WTC11 (cell line): ENCODE measurements at regions not wholly inside any gene's neighbourhood (a gene's known extent, or its start where the extent isn't known, plus 50 kb on each side); places are given as distances from the start of the nearest gene placed in this dataset.

Experiments
- ATAC-seq: fragments of 200-7000 bp; cut with Tn5 transposase; 2 replicates; pipeline ENCODE4 v1.10.0; 2021; ENCODE audit warnings: mild to moderate bottlenecking, moderate library complexity
- CTCF ChIA-PET: fragments of 300-600 bp; sonication (Branson Sonifier 250); formaldehyde crosslinking; loops from one replicate; lab custom pipeline; 2021; ENCODE audit warnings: antibody characterized with exemption; lab: Charles Lee
- POLR2A ChIA-PET: fragments of 350-600 bp; sonication (Branson Sonifier 250); formaldehyde crosslinking; loops from one replicate; lab custom pipeline; 2021; ENCODE audit warnings: antibody characterized with exemption; lab: Charles Lee
- DNase-seq: peaks from one replicate; pipeline ENCODE4 v3.0.0; 2021; ENCODE audit warnings: low spot score
- H3K27ac Mint-ChIP-seq: 2 replicates; pipeline ENCODE4 v1.8.0; 2021; ENCODE audit warnings: mixed read lengths
- H3K27me3 Mint-ChIP-seq: 2 replicates; pipeline ENCODE4 v1.8.0; 2021; ENCODE audit warnings: low read depth, mild to moderate bottlenecking, moderate library complexity, mixed read lengths
- H3K36me3 Mint-ChIP-seq: 2 replicates; pipeline ENCODE4 v1.8.0; 2021; ENCODE audit warnings: mixed read lengths
- H3K4me1 Mint-ChIP-seq: 2 replicates; pipeline ENCODE4 v1.8.0; 2022; ENCODE audit warnings: mixed read lengths
- H3K4me3 Mint-ChIP-seq: 2 replicates; pipeline ENCODE4 v1.8.0; 2021; ENCODE audit warnings: mild to moderate bottlenecking, moderate library complexity, mixed read lengths
- H3K9me3 Mint-ChIP-seq: 2 replicates; pipeline ENCODE4 v1.8.0; 2021; ENCODE audit warnings: mixed read lengths
- EMX1 ChIP-seq: fragments of 250-450 bp; sonication (Bioruptor Pico); IDR thresholded peaks from 2 replicates; pipeline ENCODE4 v1.8.0; 2021; ENCODE audit warnings: mild to moderate bottlenecking
- GTF2I ChIP-seq: fragments of 250-450 bp; sonication (Bioruptor Pico); conservative IDR thresholded peaks from 2 replicates; pipeline ENCODE4 v1.4.0; 2021; ENCODE audit warnings: mild to moderate bottlenecking
- HMGA2 ChIP-seq: fragments of 250-450 bp; sonication (Bioruptor Pico); IDR thresholded peaks from 2 replicates; pipeline ENCODE4 v1.4.0; 2021; ENCODE audit warnings: mild to moderate bottlenecking, moderate library complexity
- OVOL2 ChIP-seq: fragments of 250-450 bp; sonication (Bioruptor Pico); IDR thresholded peaks from 2 replicates; pipeline ENCODE4 v1.9.0; 2021; ENCODE audit warnings: mild to moderate bottlenecking, borderline replicate concordance
- SMAD3 ChIP-seq: sonication (generic); formaldehyde crosslinking; IDR thresholded peaks from 2 replicates; pipeline ENCODE4 v1.8.0; 2022; ENCODE audit warnings: missing genetic modification reagents, mild to moderate bottlenecking, borderline replicate concordance
- SOX15 ChIP-seq: fragments of 250-450 bp; sonication (Bioruptor Pico); IDR thresholded peaks from 2 replicates; pipeline ENCODE4 v1.9.0; 2021; ENCODE audit warnings: mild to moderate bottlenecking
- TCF7 ChIP-seq: sonication (generic); formaldehyde crosslinking; IDR thresholded peaks from 2 replicates; pipeline ENCODE4 v1.8.0; 2022; ENCODE audit warnings: mild to moderate bottlenecking, low read depth, missing genetic modification reagents, moderate library complexity
- TP53 ChIP-seq: sonication (generic); formaldehyde crosslinking; IDR thresholded peaks from 2 replicates; pipeline ENCODE4 v1.8.1; 2023; ENCODE audit warnings: mild to moderate bottlenecking, missing genetic modification reagents
- ZNF121 ChIP-seq: sonication (generic); formaldehyde crosslinking; IDR thresholded peaks from 2 replicates; pipeline ENCODE4 v1.8.0; 2023; ENCODE audit warnings: missing genetic modification reagents
- TF ChIP-seq, protein P1 (sequence below): fragments of 250-450 bp; sonication (Bioruptor Pico); IDR thresholded peaks from 2 replicates; pipeline ENCODE4 v1.9.0; 2021; ENCODE audit warnings: mild to moderate bottlenecking, borderline replicate concordance
- TF ChIP-seq, protein P2 (sequence below): sonication (generic); formaldehyde crosslinking; conservative IDR thresholded peaks from 2 replicates; pipeline ENCODE4 v1.8.1; 2022; ENCODE audit warnings: mild to moderate bottlenecking, missing genetic modification reagents
- TF ChIP-seq, protein P3 (sequence below): sonication (generic); formaldehyde crosslinking; conservative IDR thresholded peaks from 2 replicates; pipeline ENCODE4 v1.8.1; 2023; ENCODE audit warnings: mild to moderate bottlenecking, low read depth, missing genetic modification reagents, moderate library complexity
- TF ChIP-seq, protein P4 (sequence below): sonication (generic); formaldehyde crosslinking; IDR thresholded peaks from 2 replicates; pipeline ENCODE4 v1.8.1; 2023; ENCODE audit warnings: mild to moderate bottlenecking, missing genetic modification reagents, borderline replicate concordance
- TF ChIP-seq, protein P5 (sequence below): fragments of 250-450 bp; sonication (Bioruptor Pico); IDR thresholded peaks from 2 replicates; pipeline ENCODE4 v1.9.0; 2021; ENCODE audit warnings: mild to moderate bottlenecking
- TF ChIP-seq, protein P6 (sequence below): sonication (generic); formaldehyde crosslinking; IDR thresholded peaks from 2 replicates; pipeline ENCODE4 v1.8.1; 2023; ENCODE audit warnings: mild to moderate bottlenecking, missing genetic modification reagents
- TF ChIP-seq, protein P7 (sequence below): sonication (generic); formaldehyde crosslinking; IDR thresholded peaks from 2 replicates; pipeline ENCODE4 v1.8.1; 2023; ENCODE audit warnings: mild to moderate bottlenecking, missing genetic modification reagents

DNA sequence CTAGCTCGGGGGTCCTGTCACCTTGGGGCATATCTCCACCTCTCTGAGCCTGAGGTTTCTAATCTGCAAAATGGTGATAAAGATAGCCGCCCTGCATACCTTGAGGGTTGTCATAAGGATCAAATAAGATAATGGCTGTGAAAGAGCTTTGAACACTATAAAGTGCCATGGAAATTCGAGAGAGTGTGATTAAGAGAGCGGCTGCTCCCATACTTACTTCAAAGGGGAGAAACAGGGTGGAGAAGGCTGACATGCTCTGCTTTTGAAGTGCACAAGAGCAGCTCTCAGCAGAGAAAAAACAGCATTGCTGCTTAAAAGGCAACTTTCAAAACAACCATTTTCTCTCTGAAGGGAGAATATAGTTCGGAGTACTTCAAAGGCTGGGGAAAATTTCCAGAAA lies 529.2 kb downstream of the EPHB1 start:
- H3K4me3 Mint-ChIP-seq, result no peak overlapping the region
- H3K36me3 Mint-ChIP-seq, result no peaks in the 10 kb centered on the region
- TF ChIP-seq HMGA2 (CRISPR knock-in tag), result no peak
- TF ChIP-seq, protein P1, sequence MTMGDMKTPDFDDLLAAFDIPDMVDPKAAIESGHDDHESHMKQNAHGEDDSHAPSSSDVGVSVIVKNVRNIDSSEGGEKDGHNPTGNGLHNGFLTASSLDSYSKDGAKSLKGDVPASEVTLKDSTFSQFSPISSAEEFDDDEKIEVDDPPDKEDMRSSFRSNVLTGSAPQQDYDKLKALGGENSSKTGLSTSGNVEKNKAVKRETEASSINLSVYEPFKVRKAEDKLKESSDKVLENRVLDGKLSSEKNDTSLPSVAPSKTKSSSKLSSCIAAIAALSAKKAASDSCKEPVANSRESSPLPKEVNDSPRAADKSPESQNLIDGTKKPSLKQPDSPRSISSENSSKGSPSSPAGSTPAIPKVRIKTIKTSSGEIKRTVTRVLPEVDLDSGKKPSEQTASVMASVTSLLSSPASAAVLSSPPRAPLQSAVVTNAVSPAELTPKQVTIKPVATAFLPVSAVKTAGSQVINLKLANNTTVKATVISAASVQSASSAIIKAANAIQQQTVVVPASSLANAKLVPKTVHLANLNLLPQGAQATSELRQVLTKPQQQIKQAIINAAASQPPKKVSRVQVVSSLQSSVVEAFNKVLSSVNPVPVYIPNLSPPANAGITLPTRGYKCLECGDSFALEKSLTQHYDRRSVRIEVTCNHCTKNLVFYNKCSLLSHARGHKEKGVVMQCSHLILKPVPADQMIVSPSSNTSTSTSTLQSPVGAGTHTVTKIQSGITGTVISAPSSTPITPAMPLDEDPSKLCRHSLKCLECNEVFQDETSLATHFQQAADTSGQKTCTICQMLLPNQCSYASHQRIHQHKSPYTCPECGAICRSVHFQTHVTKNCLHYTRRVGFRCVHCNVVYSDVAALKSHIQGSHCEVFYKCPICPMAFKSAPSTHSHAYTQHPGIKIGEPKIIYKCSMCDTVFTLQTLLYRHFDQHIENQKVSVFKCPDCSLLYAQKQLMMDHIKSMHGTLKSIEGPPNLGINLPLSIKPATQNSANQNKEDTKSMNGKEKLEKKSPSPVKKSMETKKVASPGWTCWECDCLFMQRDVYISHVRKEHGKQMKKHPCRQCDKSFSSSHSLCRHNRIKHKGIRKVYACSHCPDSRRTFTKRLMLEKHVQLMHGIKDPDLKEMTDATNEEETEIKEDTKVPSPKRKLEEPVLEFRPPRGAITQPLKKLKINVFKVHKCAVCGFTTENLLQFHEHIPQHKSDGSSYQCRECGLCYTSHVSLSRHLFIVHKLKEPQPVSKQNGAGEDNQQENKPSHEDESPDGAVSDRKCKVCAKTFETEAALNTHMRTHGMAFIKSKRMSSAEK (CRISPR knock-in tag), result no peak
- TF ChIP-seq ZNF121 (CRISPR knock-in tag), result no peak
- TF ChIP-seq, protein P2, sequence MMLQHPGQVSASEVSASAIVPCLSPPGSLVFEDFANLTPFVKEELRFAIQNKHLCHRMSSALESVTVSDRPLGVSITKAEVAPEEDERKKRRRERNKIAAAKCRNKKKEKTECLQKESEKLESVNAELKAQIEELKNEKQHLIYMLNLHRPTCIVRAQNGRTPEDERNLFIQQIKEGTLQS (CRISPR knock-in tag), result no peak
- TF ChIP-seq, protein P3, sequence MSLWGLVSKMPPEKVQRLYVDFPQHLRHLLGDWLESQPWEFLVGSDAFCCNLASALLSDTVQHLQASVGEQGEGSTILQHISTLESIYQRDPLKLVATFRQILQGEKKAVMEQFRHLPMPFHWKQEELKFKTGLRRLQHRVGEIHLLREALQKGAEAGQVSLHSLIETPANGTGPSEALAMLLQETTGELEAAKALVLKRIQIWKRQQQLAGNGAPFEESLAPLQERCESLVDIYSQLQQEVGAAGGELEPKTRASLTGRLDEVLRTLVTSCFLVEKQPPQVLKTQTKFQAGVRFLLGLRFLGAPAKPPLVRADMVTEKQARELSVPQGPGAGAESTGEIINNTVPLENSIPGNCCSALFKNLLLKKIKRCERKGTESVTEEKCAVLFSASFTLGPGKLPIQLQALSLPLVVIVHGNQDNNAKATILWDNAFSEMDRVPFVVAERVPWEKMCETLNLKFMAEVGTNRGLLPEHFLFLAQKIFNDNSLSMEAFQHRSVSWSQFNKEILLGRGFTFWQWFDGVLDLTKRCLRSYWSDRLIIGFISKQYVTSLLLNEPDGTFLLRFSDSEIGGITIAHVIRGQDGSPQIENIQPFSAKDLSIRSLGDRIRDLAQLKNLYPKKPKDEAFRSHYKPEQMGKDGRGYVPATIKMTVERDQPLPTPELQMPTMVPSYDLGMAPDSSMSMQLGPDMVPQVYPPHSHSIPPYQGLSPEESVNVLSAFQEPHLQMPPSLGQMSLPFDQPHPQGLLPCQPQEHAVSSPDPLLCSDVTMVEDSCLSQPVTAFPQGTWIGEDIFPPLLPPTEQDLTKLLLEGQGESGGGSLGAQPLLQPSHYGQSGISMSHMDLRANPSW, result no peak
- no peak for TF ChIP-seq SOX15 (CRISPR knock-in tag)
- TF ChIP-seq, protein P4, sequence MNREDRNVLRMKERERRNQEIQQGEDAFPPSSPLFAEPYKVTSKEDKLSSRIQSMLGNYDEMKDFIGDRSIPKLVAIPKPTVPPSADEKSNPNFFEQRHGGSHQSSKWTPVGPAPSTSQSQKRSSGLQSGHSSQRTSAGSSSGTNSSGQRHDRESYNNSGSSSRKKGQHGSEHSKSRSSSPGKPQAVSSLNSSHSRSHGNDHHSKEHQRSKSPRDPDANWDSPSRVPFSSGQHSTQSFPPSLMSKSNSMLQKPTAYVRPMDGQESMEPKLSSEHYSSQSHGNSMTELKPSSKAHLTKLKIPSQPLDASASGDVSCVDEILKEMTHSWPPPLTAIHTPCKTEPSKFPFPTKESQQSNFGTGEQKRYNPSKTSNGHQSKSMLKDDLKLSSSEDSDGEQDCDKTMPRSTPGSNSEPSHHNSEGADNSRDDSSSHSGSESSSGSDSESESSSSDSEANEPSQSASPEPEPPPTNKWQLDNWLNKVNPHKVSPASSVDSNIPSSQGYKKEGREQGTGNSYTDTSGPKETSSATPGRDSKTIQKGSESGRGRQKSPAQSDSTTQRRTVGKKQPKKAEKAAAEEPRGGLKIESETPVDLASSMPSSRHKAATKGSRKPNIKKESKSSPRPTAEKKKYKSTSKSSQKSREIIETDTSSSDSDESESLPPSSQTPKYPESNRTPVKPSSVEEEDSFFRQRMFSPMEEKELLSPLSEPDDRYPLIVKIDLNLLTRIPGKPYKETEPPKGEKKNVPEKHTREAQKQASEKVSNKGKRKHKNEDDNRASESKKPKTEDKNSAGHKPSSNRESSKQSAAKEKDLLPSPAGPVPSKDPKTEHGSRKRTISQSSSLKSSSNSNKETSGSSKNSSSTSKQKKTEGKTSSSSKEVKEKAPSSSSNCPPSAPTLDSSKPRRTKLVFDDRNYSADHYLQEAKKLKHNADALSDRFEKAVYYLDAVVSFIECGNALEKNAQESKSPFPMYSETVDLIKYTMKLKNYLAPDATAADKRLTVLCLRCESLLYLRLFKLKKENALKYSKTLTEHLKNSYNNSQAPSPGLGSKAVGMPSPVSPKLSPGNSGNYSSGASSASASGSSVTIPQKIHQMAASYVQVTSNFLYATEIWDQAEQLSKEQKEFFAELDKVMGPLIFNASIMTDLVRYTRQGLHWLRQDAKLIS (CRISPR knock-in tag), result no peak
- TF ChIP-seq OVOL2 (CRISPR knock-in tag), result no peak
- TF ChIP-seq, protein P5, sequence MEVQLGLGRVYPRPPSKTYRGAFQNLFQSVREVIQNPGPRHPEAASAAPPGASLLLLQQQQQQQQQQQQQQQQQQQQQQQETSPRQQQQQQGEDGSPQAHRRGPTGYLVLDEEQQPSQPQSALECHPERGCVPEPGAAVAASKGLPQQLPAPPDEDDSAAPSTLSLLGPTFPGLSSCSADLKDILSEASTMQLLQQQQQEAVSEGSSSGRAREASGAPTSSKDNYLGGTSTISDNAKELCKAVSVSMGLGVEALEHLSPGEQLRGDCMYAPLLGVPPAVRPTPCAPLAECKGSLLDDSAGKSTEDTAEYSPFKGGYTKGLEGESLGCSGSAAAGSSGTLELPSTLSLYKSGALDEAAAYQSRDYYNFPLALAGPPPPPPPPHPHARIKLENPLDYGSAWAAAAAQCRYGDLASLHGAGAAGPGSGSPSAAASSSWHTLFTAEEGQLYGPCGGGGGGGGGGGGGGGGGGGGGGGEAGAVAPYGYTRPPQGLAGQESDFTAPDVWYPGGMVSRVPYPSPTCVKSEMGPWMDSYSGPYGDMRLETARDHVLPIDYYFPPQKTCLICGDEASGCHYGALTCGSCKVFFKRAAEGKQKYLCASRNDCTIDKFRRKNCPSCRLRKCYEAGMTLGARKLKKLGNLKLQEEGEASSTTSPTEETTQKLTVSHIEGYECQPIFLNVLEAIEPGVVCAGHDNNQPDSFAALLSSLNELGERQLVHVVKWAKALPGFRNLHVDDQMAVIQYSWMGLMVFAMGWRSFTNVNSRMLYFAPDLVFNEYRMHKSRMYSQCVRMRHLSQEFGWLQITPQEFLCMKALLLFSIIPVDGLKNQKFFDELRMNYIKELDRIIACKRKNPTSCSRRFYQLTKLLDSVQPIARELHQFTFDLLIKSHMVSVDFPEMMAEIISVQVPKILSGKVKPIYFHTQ (CRISPR knock-in tag), result no peak
- peaks cover 11% of the 10 kb centered on the region for H3K9me3 Mint-ChIP-seq
- no peak for DNase-seq
- ATAC-seq, result no peak
- ChIA-PET POLR2A (no interaction called here), CTCF (no interaction called here)
- H3K27me3 Mint-ChIP-seq, result peaks cover 3% of the 10 kb centered on the region; the same call in 1 of the 2 replicates
- no peak overlapping the region for H3K27ac Mint-ChIP-seq
- peaks cover 4% of the 10 kb centered on the region; the same call in 1 of the 2 replicates for H3K4me1 Mint-ChIP-seq

DNA sequence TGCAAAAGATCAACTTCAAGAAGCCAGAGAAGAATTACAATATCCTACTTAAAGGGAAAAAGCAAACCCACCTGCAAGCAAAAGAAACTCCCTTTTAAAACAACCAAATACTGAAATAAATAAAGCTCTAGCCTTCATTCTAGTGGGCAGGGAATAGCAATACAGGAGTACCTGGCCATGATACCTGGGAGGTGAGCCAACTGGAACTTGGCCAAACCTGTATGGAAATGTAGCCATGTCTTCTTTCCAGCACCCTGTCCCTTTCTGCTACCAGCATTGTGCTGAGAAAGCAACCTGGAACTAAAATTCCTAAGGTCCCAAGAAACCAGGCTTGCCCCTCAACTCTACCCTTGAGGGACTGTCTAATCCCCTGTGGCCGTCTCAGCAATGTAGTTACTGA lies 530.0 kb downstream of the EPHB1 start:
- ChIA-PET POLR2A (no interaction called here), CTCF (no interaction called here)
- Mint-ChIP-seq H3K4me1 (peaks cover 4% of the 10 kb centered on the region; the same call in 1 of the 2 replicates), H3K4me3 (no peak overlapping the region), H3K9me3 (peaks cover 3% of the 10 kb centered on the region), H3K36me3 (no peaks in the 10 kb centered on the region), H3K27me3 (peaks cover 3% of the 10 kb centered on the region; the same call in 1 of the 2 replicates), H3K27ac (no peak overlapping the region)
- DNase-seq (no peak), ATAC-seq (no peak)
- no peak for TF ChIP-seq SMAD3
- TF ChIP-seq, protein P6, sequence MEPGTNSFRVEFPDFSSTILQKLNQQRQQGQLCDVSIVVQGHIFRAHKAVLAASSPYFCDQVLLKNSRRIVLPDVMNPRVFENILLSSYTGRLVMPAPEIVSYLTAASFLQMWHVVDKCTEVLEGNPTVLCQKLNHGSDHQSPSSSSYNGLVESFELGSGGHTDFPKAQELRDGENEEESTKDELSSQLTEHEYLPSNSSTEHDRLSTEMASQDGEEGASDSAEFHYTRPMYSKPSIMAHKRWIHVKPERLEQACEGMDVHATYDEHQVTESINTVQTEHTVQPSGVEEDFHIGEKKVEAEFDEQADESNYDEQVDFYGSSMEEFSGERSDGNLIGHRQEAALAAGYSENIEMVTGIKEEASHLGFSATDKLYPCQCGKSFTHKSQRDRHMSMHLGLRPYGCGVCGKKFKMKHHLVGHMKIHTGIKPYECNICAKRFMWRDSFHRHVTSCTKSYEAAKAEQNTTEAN (CRISPR knock-in tag), result no peak
- no peak for TF ChIP-seq GTF2I (CRISPR knock-in tag)
- no peak for TF ChIP-seq EMX1 (CRISPR knock-in tag)
- TF ChIP-seq TP53 (CRISPR knock-in tag), result no peak
- TF ChIP-seq OVOL2 (CRISPR knock-in tag), result no peak
- TF ChIP-seq, protein P7, sequence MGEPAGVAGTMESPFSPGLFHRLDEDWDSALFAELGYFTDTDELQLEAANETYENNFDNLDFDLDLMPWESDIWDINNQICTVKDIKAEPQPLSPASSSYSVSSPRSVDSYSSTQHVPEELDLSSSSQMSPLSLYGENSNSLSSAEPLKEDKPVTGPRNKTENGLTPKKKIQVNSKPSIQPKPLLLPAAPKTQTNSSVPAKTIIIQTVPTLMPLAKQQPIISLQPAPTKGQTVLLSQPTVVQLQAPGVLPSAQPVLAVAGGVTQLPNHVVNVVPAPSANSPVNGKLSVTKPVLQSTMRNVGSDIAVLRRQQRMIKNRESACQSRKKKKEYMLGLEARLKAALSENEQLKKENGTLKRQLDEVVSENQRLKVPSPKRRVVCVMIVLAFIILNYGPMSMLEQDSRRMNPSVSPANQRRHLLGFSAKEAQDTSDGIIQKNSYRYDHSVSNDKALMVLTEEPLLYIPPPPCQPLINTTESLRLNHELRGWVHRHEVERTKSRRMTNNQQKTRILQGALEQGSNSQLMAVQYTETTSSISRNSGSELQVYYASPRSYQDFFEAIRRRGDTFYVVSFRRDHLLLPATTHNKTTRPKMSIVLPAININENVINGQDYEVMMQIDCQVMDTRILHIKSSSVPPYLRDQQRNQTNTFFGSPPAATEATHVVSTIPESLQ (CRISPR knock-in tag), result no peak
- TF ChIP-seq TCF7 (CRISPR knock-in tag), result no peak
